Progenitor cell of endocrine pancreas (in vitro differentiated cells): ENCODE measurements at regions not wholly inside any gene's neighbourhood (a gene's known extent, or its start where the extent isn't known, plus 50 kb on each side); places are given as distances from the start of the nearest gene placed in this dataset.
"Not testable (repeated sequence)": the region's sequence is repeated elsewhere in the genome, so short reads cannot be mapped to it uniquely, and the experiment has no call there.

Experiments used
- DNase-seq: peaks from one replicate; pipeline ENCODE4 v3.0.0; 2021; ENCODE audit warnings: low spot score; ENCODE audit not compliant: unreplicated experiment
- H3K27ac Mint-ChIP-seq: 2 replicates; pipeline ENCODE4 v1.8.0; 2021; ENCODE audit warnings: mild to moderate bottlenecking, moderate library complexity, mixed read lengths
- H3K27me3 Mint-ChIP-seq: 2 replicates; pipeline ENCODE4 v1.8.0; 2021; ENCODE audit warnings: mixed read lengths
- H3K36me3 Mint-ChIP-seq: 2 replicates; pipeline ENCODE4 v1.8.0; 2022; ENCODE audit warnings: mixed read lengths; ENCODE audit not compliant: insufficient read depth
- H3K4me1 Mint-ChIP-seq: 2 replicates; pipeline ENCODE4 v1.8.0; 2021; ENCODE audit warnings: low read depth, mixed read lengths
- H3K4me3 Mint-ChIP-seq: 2 replicates; pipeline ENCODE4 v1.8.0; 2021; ENCODE audit warnings: low read depth, mild to moderate bottlenecking, moderate library complexity, mixed read lengths
- H3K9me3 Mint-ChIP-seq: 2 replicates; pipeline ENCODE4 v1.8.0; 2021; ENCODE audit warnings: low read depth, mixed read lengths
- TF ChIP-seq, protein P1 (sequence below): fragments of 200-600 bp; sonication (generic); IDR thresholded peaks from one replicate; pipeline ENCODE4 v1.5.0; 2021; ENCODE audit warnings: antibody characterized with exemption, mild to moderate bottlenecking; ENCODE audit not compliant: unreplicated experiment

DNA sequence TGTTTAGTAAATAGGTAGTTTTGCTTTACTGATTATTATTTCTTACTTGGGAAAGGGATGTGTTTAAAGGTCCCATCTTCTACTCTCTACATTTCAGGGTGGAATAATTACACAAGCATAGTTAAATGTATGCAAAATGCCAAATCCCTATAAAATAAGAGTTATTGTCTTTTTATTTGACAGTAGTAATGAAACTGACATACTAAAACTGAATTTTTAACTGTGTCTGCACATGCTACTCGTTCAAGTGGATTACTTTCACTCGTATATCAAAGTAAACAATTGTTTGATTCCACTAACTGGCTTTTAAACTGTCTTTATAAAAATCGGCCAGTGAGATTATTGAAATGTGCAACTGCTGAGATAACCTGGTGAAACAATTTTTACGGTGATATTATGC lies 602.9 kb upstream of the ADGRB3 start:
- Mint-ChIP-seq H3K36me3 (no peaks in the 10 kb centered on the region), H3K27ac (no peak overlapping the region), H3K9me3 (no peaks in the 10 kb centered on the region), H3K4me3 (no peak overlapping the region), H3K4me1 (no peaks in the 10 kb centered on the region), H3K27me3 (no peaks in the 10 kb centered on the region)
- DNase-seq = no peak
- TF ChIP-seq, protein P1, sequence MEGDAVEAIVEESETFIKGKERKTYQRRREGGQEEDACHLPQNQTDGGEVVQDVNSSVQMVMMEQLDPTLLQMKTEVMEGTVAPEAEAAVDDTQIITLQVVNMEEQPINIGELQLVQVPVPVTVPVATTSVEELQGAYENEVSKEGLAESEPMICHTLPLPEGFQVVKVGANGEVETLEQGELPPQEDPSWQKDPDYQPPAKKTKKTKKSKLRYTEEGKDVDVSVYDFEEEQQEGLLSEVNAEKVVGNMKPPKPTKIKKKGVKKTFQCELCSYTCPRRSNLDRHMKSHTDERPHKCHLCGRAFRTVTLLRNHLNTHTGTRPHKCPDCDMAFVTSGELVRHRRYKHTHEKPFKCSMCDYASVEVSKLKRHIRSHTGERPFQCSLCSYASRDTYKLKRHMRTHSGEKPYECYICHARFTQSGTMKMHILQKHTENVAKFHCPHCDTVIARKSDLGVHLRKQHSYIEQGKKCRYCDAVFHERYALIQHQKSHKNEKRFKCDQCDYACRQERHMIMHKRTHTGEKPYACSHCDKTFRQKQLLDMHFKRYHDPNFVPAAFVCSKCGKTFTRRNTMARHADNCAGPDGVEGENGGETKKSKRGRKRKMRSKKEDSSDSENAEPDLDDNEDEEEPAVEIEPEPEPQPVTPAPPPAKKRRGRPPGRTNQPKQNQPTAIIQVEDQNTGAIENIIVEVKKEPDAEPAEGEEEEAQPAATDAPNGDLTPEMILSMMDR = no peak

DNA sequence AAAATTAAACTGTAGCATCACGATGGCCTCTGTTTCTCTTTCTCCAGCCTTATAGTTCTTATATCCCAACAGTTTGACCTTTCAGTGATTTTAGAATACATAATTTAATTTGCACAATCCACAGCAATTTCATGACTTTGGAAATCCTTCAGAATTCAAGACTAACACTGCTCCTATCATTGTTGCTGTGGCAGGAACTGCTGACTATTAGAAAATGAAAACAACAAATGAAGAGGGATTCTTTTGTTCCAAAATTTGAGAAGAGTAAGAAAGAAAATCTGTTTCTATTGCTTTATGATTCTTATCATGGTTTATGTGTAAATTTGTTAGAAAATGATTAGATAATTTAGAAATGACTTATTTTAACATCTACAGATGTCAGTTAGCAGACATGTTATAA lies 604.0 kb upstream of the ADGRB3 start:
- Mint-ChIP-seq H3K9me3 (no peaks in the 10 kb centered on the region), H3K4me1 (no peaks in the 10 kb centered on the region), H3K36me3 (no peaks in the 10 kb centered on the region), H3K27me3 (no peaks in the 10 kb centered on the region), H3K4me3 (no peak overlapping the region), H3K27ac (no peak overlapping the region)
- DNase-seq = no peak
- TF ChIP-seq, protein P1 = no peak

GRCh38 chr6:68026483-68026882 lies 608.6 kb upstream of the ADGRB3 start:
- H3K9me3 Mint-ChIP-seq = no peaks in the 10 kb centered on the region

DNA sequence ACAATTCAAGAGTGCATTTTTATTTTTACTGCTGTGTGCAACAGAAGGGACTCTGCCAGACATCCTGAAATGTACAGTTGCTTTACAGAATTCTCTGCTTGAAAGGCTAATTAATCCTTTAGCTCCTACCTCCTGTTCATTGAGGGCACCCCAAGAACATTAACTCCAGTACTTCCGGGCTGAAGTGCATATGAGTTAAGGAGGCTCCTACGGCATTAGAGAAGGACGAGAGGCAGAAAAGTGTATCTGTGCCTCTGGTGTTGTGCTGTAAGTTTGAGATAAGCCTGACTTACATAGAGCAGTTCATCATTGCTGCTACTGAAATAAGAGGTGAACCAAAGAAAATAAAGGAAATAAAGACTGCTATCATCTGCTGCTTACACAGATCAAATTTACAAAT lies 609.3 kb upstream of the ADGRB3 start:
- no peak overlapping the region for H3K27ac Mint-ChIP-seq
- TF ChIP-seq, protein P1 = no peak
- H3K9me3 Mint-ChIP-seq = no peaks in the 10 kb centered on the region
- H3K4me3 Mint-ChIP-seq = no peak overlapping the region
- no peaks in the 10 kb centered on the region for H3K36me3 Mint-ChIP-seq
- H3K4me1 Mint-ChIP-seq = no peaks in the 10 kb centered on the region
- H3K27me3 Mint-ChIP-seq = no peaks in the 10 kb centered on the region
- no peak for DNase-seq

More at GRCh38 chr6:68026483-68026882, 608.6 kb upstream of the ADGRB3 start:
- no peaks in the 10 kb centered on the region for H3K36me3 Mint-ChIP-seq
- no peak for DNase-seq
- H3K27me3 Mint-ChIP-seq = no peaks in the 10 kb centered on the region
- H3K4me1 Mint-ChIP-seq = no peaks in the 10 kb centered on the region
- H3K27ac Mint-ChIP-seq = no peak overlapping the region
- TF ChIP-seq, protein P1 = no peak
- no peak overlapping the region for H3K4me3 Mint-ChIP-seq

DNA sequence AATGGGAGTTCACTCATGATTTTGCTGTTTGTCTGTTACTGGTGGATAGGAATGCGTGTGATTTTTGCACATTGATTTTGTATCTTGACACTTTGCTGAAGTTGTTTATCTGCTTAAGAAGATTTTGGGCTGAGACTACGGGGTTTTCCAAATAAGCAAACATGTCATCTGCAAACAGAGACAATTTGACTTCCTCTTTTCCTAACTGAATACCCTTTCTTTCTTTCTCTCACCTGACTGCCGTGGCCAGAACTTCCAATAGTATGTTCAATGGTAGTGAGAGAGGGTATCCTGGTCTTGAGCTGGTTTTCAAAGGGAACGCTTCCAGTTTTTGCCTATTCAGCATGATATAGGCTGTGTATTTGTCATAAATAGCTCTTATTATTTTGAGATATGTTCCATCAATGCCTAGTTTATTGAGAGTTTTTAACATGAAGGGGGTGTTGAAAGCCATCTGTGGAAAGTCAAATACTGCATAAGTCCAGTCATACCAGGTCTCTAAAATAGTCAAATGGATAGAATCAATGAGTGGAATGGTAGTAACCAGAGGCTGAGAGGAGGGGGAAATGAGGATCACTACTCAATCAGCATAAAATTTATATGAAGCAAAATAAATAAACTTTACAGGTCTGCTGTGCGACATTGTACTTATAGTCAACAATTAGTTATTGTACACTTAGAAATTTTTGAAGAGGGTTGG lies 610.4 kb upstream of the ADGRB3 start:
- H3K4me1 Mint-ChIP-seq = no peaks in the 10 kb centered on the region

DNA sequence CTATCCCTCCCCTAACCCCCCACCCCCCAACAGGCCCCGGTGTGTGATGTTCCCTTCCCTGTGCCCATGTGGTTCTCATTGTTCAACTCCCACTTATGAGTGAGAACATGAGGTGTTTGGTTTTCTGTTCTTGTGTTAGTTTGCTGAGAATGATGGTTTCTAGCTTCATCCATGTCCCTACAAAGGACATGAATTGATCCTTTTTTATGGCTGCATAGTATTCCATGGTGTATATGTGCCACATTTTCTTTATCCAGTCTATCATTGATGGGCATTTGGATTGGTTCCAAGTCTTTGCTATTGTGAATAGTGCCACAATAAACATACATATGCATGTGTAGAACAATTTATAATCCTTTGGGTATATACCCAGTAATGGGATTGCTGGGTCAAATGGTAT lies 612.1 kb upstream of the ADGRB3 start:
- not testable (repeated sequence) for DNase-seq, H3K27me3 Mint-ChIP-seq, H3K27ac Mint-ChIP-seq, H3K4me1 Mint-ChIP-seq, H3K9me3 Mint-ChIP-seq, H3K4me3 Mint-ChIP-seq, H3K36me3 Mint-ChIP-seq

More for the DNA sequence above, 610.4 kb upstream of the ADGRB3 start:
- H3K36me3 Mint-ChIP-seq = no peaks in the 10 kb centered on the region
- H3K9me3 Mint-ChIP-seq = no peaks in the 10 kb centered on the region
- no peak overlapping the region for H3K4me3 Mint-ChIP-seq
- H3K27ac Mint-ChIP-seq = no peak overlapping the region
- no peak for DNase-seq
- TF ChIP-seq, protein P1 = no peak
- no peaks in the 10 kb centered on the region for H3K27me3 Mint-ChIP-seq
